CD4-positive, alpha-beta T cell treated with Interferon alpha-2 for 1 hour (primary cell): ENCODE measurements at regions not wholly inside any gene's neighbourhood (a gene's known extent, or its start where the extent isn't known, plus 50 kb on each side); places are given as distances from the start of the nearest gene placed in this dataset.

Source experiments
- DNase-seq, 2 donors: peaks; one replicate each; pipeline ENCODE4 v3.0.0-alpha.2; 2020 to 2022

DNA sequence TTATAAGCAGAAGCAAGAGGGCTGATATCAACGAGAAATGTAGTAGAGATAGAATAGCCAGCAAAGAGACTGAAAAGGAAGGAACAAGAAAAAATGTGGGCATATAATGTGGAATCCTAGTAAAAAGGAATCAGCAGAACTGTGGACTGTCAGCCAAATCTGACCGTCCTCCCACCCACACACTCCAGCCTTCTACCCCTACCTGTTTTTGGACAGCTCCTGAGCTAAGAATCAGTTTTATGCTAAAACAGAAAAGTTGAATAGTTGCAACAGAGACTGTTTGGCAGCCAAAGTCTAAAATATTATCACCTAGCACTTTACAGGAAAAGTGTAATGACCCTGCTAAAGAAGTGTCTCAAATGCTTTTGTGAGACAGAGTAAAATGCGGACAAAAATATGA is 533.3 kb upstream of the CXADR start:
- no peak for DNase-seq

DNA sequence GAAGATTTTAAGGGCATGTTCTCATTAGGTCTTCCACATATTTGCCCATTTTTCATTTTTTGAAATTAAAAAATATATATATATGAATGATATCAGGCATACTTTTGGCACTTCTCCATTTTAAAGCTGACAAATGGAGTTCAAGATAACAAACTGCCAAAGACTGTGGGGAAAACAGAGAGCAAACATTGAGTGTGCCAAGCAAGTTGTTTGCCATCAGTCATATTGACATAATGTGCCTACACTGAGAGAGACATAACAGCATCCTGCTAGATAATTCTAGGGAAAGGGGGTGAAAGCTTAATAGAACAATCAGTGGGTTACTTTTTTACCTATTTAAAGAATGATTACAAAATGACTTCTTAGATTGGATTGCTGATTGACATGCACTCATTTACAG is 529.4 kb upstream of the CXADR start:
- DNase-seq: no peak

DNA sequence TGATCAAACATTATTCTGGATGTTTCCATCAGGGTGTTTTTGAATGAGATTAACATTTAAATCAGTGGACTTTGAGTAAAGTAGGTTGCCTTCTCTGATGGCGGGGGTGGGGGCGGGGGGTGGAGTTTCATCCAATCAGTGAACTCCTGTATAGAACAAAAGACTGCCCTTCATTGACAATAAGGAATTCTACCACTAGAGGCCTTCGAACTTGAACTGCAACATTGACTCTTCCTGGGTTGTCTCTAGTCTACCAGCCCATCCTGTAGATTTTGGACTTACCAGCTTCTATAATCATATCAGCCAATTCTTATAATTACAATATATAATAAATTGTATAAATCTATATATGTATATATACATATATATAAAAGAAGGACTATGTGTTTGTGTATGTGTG is 520.4 kb upstream of the CXADR start:
- DNase-seq: no peak

DNA sequence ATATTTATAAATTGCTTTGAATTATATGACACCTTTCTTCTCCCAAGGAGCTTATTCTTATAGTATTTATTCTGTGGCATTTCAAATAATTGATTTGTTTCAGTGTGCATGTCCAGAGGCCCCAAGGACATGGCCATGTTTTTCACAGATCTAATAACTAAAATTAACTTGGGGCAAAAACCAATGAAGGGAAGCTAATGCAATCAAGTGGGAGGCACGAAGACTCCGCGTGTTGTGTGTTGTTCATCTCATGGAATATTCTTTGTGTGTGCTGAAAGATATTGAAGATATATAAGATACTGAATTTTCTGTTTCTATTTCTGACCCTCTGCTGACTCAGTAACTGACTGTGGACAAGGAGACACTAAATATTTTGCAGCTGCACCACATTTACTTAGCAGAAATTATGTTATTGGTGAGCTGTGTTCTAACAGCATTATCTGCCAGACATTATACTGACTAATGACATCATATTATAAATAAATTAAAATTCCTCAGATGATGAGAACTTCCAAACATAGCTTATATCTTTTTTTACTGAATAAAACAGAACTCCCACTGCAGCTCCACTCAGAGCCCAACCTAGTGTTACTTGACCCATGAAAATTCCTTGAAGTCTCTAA is 519.3 kb upstream of the CXADR start:
- DNase-seq: no peak

DNA sequence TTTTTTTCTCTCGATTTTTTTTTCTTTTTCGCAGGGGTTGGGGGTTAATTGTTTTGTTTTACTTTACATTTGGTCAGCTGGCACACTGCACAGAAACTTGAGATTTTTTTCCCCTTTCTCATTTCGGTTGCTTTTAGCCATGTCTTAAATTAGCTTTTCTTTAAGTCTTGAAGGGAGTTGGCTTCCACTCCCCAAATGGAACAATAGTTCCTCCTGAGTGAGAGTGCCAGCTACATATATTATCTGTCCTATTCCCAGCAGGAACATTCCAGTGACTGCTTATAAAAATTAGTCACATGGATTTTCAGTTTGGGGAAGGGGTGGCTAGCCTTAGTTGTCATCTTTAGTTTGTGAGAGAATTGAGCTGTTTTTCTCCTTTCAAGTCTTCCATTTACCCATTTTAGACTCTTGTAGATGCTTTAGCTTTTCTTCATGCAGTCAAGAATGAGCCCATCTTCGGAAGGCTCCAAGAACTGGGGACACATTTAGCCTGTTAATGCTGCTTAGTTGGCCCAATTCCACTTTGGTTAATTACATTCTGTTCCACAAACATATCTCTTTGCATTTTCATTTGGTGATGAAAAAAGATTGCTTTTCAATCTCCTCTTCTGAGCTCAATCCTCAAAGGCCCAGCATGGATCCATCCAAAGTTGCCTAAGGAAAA is 510.1 kb upstream of the CXADR start:
- DNase-seq: no peak

DNA sequence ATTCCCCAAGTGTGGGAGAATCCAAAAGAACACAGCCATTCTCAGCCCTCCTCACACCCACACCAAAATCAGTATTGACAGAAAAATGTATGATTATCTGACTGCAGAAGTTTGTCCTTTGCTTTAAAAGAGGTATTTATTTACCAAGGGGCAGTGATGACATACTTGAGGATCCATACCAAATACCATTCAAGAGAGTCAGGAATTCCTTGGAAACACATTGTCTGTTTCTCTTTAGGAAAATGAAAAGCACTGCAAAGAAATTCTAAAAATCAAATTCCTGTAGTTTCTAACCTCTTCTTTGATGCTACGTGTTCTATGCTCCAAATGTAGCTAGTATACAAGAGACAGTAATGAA is 509.6 kb upstream of the CXADR start:
- DNase-seq: no peak

DNA sequence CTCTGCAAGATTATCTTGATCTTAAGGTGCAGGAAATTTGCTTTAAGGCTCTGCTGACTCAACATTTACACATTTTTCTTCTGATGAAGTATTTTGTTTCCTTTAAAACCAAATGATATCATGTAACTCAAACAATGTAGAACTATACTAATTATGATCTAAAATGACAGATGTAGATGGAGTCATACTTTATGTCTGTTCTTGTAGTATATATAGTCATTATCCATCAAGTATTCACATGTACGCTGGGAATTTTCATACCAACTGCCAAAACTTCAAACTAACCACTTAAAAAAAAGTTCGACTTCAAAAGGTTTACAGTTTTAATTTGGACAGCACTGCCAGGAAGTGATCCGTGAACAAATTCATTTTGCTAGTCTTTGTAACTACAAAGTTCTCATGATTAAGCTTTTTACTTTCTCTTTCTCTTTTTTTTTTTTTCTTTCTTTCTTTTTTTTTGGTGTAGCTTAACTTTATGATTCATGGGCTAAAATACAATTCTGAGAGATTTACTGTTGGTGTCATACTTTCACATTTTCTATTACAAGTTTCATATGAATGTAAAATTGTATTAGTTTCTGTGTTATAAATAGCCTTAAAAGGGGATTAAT is 509.0 kb upstream of the CXADR start:
- no peak for DNase-seq

DNA sequence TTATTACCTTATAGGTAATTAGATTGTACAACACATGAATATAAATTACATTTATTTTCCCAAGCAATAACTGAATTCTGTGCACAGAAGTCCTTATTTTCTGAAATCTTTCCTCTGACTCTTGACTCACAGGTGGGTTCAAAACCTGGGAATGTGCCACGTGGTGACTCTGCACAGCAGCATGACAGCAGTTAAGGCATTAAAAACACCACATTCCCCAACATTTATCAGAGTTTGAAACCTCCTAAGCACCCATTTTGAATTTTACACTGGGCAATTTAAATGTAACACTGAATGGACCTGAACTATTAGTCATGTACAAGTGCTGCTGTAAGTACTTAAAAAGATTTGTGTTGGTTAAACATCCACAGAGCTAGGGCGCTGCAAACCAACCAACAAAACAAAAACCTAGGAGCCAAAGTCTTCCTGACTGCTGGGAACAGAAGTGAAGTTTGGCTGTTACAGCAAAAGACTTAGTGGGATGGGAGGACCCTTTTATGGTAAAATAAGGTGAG is 480.6 kb upstream of the CXADR start:
- DNase-seq: no peak

DNA sequence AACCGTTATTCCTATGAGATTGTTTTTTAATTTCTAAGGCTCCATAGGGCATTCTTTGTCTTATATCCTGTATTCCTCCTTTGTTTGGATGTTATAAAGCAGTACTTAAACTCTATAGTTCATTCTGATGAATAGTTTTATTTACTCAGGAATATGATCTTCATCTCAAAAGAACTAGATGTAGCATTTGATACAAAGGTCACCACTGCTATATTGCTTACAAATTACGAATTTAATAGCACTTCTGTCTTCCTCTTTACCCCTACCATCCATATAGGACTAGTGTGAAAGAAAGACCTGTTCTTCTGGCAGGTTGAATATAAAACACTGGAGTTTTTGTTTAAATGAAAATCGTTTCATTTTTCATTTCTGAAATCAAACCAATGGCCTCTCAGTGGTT is 468.1 kb upstream of the CXADR start:
- no peak for DNase-seq

DNA sequence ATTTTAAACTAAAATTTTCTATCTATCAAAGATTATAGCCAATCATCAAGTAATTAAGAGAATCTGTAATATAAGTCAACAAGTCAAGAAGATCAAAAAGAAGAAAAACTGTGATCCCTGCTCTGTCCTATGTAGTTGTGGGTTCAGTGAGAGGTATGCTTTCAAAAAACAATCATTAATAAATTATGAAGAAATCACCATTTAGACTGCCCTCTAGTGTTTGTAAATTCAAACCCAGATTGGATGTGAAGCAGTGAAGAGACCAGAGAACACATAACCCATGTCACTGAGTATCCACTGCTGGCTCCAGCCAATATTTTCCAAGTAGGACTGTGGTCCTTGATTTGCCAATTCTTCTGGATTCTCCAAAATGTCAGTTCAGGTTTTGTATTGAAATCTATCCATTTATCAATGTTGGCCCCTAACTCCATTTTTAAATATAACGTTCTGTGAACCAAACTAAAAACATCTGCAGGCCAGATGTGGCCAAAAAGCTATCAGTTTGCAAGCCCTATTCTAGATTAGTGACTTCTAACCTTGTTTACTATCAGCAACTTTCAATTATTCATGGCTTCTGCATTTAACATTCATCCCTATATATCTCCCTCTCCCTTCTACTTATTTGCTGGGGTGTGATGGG is 467.5 kb upstream of the CXADR start:
- no peak for DNase-seq

DNA sequence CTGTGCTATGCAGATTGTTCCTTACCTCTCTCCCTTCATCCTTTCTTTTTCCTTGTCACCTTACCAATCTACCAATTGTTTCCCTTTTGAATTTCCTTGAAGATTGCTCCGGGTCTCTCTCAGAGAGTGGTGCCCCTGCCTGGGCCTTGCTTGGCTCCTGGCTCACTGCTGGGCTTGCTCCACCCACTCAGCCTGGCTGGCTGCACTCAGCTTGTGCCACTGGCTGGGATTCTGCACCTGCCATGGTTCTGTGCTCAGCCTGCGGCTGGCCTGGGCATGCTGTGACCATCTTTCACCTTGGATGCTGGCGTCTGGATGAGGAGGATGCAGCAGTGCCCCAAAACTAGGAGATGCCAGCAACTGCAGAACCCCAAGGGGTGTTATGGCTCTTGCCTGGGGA is 463.9 kb upstream of the CXADR start:
- DNase-seq: no peak

DNA sequence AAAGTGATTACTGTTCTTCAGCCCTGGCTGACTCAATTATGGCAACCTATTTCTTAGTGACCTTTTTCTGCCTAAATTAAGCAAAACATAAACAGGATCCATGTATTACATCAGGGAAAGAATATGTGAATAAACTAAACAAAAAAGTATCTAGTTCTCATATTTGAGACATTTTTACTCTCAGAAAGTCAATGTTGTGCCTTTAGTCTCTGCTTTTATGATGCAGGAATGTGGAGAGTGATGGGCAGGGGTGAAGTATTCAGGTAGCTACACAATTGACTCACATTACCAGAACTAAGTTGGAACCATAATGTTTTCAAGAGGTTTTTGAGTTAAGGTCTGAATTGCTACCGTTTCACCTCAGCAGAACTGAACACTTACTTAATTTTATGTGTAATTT is 462.7 kb upstream of the CXADR start:
- no peak for DNase-seq

DNA sequence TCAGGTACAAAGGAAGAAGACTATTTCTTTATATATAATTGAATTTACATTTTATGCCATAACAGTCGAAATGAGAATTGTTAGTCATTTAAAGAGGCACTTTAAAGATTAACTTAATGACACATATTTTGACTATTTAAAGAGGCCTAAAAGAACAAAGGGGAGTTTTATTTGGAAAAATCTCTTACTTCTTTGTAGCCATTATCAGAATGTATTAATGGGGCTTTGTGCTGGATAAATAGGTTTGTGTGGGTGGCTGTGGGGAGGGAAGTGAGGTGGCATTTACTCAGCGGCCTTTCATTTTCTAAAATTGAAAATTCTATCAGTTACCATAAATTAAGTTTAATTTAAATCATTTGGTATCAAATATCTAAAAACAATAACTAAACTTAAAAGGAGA is 462.2 kb upstream of the CXADR start:
- no peak for DNase-seq

DNA sequence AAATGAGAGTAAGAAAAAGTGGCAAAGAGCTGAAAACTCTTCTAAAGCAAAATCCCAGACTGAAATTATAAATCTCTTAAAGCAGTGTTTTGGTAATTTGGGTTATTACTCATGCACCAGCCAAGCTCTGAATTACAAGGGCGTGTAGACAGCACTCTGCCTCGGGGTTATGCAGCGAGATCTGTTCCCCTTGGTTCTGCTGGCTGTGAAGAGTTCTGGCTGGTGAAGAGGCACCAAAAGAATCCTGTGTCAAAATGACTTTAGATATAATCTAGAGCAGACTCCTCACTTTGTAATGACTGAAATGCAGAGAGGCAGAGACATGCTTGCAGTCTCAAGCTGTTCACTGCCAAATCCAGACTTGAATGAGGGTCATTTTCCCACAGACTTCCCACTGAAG is 461.8 kb upstream of the CXADR start:
- no peak for DNase-seq

DNA sequence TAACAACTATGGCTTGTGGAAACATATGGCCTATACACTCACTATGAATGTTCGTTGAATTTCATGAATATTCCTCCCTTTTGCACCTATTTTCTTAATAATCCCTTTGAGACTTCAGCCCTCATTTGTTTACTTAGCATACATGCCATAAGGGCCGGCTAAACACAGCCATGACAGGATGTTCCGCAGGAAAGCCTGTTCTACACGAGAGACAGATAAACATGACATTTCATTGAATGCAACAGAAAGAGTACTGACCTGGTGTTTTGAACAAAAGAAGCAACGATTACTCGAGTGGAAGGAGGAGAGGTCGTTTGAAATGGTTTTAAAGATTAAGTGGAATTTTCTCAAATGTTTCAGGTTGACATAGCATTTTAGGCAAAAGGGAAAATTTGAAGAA is 459.5 kb upstream of the CXADR start:
- DNase-seq: no peak

DNA sequence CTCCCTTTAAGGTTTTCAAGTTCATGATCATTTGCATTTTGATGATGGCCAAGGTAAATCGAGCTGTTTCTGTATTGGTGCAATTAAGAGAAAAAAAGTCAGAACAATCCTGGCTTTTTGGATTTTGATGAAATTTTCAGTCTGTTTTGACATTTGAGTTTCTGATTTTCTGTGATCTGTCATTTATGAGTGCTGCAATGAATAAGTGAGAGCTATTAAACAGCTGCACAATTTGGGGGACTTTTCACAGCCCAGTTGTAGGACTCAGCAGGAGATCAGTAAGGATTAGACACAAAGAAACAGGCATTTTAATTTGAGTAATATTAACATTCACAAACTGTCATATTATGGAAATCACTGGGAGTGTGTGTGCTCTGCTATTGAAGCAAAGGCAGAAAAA is 452.9 kb upstream of the CXADR start:
- no peak for DNase-seq

DNA sequence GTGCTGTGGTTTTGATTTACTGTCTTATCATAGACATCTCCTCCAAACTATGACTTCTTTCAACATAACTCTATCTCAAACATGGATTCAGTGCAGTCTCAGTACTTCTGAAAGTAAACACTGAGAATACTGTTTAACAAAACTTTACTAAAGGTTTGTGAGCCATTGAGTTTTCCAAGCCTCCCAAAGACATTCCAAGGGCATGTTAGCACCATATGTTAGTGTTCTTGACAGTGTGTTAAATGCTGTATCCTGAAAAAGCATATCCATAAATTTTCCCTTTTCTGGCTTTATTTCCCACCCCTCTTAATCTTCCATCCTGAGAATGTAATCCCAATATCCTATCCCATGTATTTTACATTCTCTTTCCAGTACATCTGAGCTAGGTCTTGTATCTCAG is 446.8 kb upstream of the CXADR start:
- DNase-seq: no peak

DNA sequence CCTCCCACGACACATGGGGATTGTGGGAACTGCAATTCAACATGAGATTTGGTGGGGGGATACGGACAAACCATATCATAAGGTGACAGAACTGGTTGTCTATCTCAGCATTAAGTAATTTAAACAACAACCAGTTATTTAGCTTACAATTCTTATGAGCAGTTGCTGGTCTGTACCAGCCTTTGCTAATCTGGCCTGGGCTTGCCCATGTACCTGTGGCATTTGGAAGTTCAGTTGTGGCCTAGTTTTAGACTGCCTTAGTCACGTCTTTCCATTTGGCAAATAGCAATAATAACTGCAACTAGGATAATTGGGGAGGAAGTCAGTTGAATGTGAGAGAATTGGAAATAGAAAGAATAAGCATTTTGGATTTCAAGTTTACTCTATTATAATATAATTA is 441.8 kb upstream of the CXADR start:
- no peak for DNase-seq

DNA sequence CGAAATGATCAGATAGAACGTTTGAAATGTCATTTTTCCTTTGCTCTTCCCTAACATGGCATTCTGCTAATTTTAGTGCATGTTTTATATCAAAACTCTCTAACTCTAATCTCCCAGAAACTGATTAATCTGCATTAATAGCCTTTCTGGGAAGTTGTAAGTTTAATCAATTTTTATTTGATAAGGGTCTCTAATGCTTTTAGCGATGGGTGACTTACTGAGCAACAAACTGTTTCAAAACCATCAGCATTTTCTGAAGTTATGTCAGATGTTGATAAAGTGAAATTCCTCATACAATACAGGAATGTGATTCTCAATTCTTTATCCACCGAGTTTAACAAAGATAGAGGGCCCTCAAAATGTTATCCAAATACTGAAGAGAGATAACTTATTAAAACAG is 431.6 kb upstream of the CXADR start:
- DNase-seq: no peak

DNA sequence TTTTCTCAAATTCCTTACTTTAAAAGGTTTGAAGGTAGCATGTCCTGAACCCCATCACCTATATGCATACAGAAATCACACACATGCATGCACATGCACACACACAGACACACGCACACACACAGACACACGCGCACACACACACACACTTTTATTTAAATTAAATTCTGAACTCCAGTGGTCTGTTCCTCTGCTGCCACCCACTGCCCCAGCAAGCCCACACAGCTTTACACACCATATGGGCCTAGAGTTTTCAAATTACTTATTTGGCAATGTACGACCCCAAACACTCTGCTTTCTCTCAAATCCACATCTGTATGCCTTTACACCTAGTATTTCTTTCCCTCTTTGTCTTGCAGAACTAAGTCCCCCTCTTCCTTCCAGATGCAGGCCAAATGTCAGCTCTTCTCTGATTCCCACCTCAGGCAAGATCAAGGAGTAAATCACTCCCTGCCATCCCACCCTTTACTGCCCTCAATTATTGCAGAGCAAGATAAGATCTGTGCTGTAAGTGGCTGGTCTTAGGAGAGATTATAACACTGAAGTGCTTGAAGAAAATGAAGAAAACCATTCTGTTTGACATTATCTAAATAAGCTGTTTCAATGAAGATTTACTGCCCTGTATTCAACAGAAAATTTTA is 429.9 kb upstream of the CXADR start:
- no peak for DNase-seq

DNA sequence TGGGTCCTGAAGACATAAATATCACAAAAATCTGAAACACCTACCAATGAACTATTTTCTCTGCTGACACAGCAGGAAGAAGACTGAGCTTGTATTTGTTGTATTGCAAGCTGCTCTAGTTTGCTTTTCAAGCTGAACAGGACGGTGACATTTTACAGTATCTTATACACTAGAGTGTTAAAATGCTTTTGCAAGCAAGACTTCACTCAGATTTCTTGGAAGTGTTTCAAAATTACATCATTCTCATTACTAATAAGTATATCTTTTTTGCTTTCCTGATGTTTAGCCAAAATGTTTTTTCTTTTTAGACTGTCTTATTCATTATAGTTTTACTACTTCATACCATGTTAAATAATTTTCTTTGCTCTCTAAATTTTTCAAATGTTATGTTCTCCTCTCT is 427.1 kb upstream of the CXADR start:
- DNase-seq: no peak

DNA sequence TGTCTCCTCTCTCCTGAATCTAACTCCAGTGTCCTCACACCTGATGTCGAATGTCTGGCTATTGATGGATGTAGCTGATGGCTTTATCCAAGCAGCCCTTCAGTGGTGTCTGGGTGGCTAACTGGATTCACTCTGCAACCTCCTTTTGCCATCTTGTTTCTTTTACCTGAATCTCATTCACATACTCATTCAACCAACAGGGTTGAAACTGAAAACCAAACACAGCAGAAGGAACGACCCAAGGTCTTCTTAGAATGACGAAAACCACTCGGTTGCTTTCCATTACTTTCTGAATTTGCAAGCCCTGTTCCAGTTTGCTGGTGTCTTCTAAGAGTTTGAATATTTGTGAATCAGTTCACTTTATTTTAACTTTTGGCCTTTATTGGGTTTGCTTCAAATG is 424.3 kb upstream of the CXADR start:
- DNase-seq: no peak

DNA sequence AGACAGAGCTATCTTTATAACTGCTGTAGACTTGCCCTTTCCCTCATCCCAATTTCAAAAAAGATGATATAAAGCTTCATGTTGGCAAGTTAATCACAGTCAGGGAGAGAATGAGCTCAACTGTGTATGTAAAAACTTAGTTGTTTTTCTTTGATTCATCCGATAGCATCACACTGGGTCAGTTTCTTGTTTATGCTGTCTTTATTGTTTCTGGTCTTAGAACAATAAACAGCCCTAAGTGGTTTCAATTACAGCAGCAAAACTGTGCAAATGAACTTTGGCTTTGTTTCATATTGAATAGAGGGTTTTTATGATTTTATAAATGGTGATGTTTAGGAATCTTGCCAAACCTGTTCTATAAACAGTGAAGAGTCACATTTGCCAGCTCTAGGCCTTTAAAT is 423.8 kb upstream of the CXADR start:
- no peak for DNase-seq

DNA sequence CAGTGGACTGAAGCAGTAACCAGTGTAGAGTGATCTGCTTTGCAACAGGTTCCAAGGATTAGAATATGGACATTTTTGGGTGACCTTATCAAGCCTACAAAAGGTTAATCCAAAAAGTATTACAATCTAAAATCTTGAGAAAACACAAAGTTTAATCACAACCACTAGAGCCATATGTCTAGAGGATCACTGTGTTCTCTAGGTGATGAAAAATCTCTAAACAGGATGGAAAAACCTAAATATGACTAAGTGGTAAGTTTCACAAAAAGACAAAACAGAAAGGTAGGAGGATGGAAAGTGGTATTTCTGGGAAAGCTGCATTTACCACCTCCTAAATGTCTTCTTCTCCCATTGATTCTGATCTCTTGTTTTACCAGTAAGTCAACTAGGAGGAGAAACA is 411.1 kb upstream of the CXADR start:
- no peak for DNase-seq
